IMR-90 (cell line): ENCODE measurements at regions not wholly inside any gene's neighbourhood (a gene's known extent, or its start where the extent isn't known, plus 50 kb on each side); places are given as distances from the start of the nearest gene placed in this dataset.

Experiments
- ATAC-seq: fragments of 200-7000 bp; cut with Tn5 transposase; 2 replicates; pipeline ENCODE4 v1.9.1; 2020; ENCODE audit warnings: low read depth, mild to moderate bottlenecking, moderate library complexity
- BruUV-seq: library from RNA; stranded (reverse); fragments of 400-500 nt; replicated peaks from 2 replicates; lab custom pipeline; 2021; lab: Mats Ljungman, UMichigan
- CTCF ChIA-PET: fragments of 300-600 bp; formaldehyde crosslinking; extraction: SDS; loops from one replicate; lab custom pipeline; 2021; ENCODE audit warnings: antibody characterized with exemption; lab: Yijun Ruan, JAX
- POLR2A ChIA-PET: fragments of 300-600 bp; sonication (Branson Sonifier 250); formaldehyde crosslinking; loops from one replicate; lab custom pipeline; 2022; ENCODE audit warnings: antibody characterized with exemption; ENCODE audit not compliant: unreplicated experiment; lab: Charles Lee
- DNase-seq: peaks from one replicate; pipeline ENCODE4 v3.0.0; 2013
- H2AFZ ChIP-seq: replicated peaks from 2 replicates; pipeline ENCODE3; 2013; ENCODE audit warnings: low read length, mild to moderate bottlenecking; ENCODE audit not compliant: poor library complexity
- H2AK5ac ChIP-seq: 2 replicates; pipeline ENCODE4 v1.6.1; 2013; ENCODE audit warnings: low read depth, low read length, inconsistent platforms
- H2AK9ac ChIP-seq: replicated peaks from 2 replicates; pipeline ENCODE3; 2013; ENCODE audit warnings: mild to moderate bottlenecking, low read depth, low read length, moderate library complexity; ENCODE audit not compliant: poor library complexity
- H2BK120ac ChIP-seq: 2 replicates; pipeline ENCODE4 v1.6.1; 2013; ENCODE audit warnings: low read depth, low read length, inconsistent platforms
- H2BK15ac ChIP-seq: 3 replicates; pipeline ENCODE4 v1.6.1; 2013; ENCODE audit warnings: low read depth, low read length, inconsistent platforms
- H2BK20ac ChIP-seq: 2 replicates; pipeline ENCODE4 v1.6.1; 2013; ENCODE audit warnings: low read depth, mild to moderate bottlenecking, inconsistent platforms, low read length, moderate library complexity
- H2BK5ac ChIP-seq: 2 replicates; pipeline ENCODE4 v1.6.1; 2013; ENCODE audit warnings: mild to moderate bottlenecking, low read depth, low read length, inconsistent platforms; ENCODE audit not compliant: poor library complexity, severe bottlenecking
- H3K14ac ChIP-seq: replicated peaks from 2 replicates; pipeline ENCODE4 v1.6.1; 2013; ENCODE audit warnings: low read depth, low read length, inconsistent platforms
- H3K18ac ChIP-seq: 2 replicates; pipeline ENCODE4 v1.6.1; 2013; ENCODE audit warnings: low read depth, low read length, control low read depth
- H3K23ac ChIP-seq: 2 replicates; pipeline ENCODE4 v1.6.1; 2013; ENCODE audit warnings: low read depth, low read length, inconsistent platforms
- H3K27ac ChIP-seq: 2 replicates; pipeline ENCODE4 v1.5.1; 2013; ENCODE audit warnings: mild to moderate bottlenecking, control low read depth, low read length; ENCODE audit not compliant: insufficient read depth
- H3K27me3 ChIP-seq: 2 replicates; pipeline ENCODE4 v1.6.1; 2013; ENCODE audit warnings: low read length; ENCODE audit not compliant: control insufficient read depth, insufficient read depth
- H3K36me3 ChIP-seq: 2 replicates; pipeline ENCODE4 v1.6.1; 2013; ENCODE audit warnings: low read length, mixed read lengths; ENCODE audit not compliant: control insufficient read depth, insufficient read depth
- H3K4ac ChIP-seq: 2 replicates; pipeline ENCODE4 v1.6.1; 2013; ENCODE audit warnings: low read depth, low read length, inconsistent platforms
- H3K4me1 ChIP-seq: 2 replicates; pipeline ENCODE4 v1.6.1; 2013; ENCODE audit warnings: low read length, mixed read lengths; ENCODE audit not compliant: control insufficient read depth, insufficient read depth
- H3K4me2 ChIP-seq: 2 replicates; pipeline ENCODE4 v1.6.1; 2013; ENCODE audit warnings: low read depth, mild to moderate bottlenecking, control low read depth, low read length, moderate library complexity
- H3K4me3 ChIP-seq: 2 replicates; pipeline ENCODE4 v1.5.1; 2013; ENCODE audit warnings: low read depth, mild to moderate bottlenecking, control low read depth, low read length, moderate library complexity; ENCODE audit not compliant: insufficient read depth
- H3K56ac ChIP-seq: 2 replicates; pipeline ENCODE4 v1.6.1; 2013; ENCODE audit warnings: low read length, inconsistent platforms; ENCODE audit not compliant: insufficient read depth; ENCODE audit errors: extremely low read depth
- H3K79me1 ChIP-seq, 2 experiments: 2 replicates each; pipeline ENCODE4 v1.6.1; 2013; ENCODE audit warnings: low read length in 2 of 2, inconsistent platforms in 1 of 2, low read depth in 1 of 2
- H3K9ac ChIP-seq: 2 replicates; pipeline ENCODE4 v1.6.1; 2013; ENCODE audit warnings: low read depth, low read length, control low read depth
- H3K9me1 ChIP-seq: 2 replicates; pipeline ENCODE4 v1.6.1; 2013; ENCODE audit warnings: low read length, inconsistent platforms; ENCODE audit not compliant: insufficient read depth
- H3K9me3 ChIP-seq: 2 replicates; pipeline ENCODE4 v1.6.1; 2013; ENCODE audit warnings: low read length; ENCODE audit not compliant: control insufficient read depth, insufficient read depth
- H4K20me1 ChIP-seq: 2 replicates; pipeline ENCODE4 v1.6.1; 2013; ENCODE audit warnings: low read length, inconsistent platforms; ENCODE audit not compliant: insufficient read depth
- H4K5ac ChIP-seq: 2 replicates; pipeline ENCODE4 v1.6.1; 2013; ENCODE audit warnings: mild to moderate bottlenecking, low read depth, low read length, control low read depth
- H4K8ac ChIP-seq, 2 experiments: 2 replicates each; pipeline ENCODE4 v1.6.1; 2013; ENCODE audit warnings: low read depth in 2 of 2, low read length in 2 of 2, control low read depth in 1 of 2, inconsistent platforms in 1 of 2
- H4K91ac ChIP-seq: 2 replicates; pipeline ENCODE4 v1.6.1; 2013; ENCODE audit warnings: low read depth, low read length, inconsistent platforms; ENCODE audit not compliant: insufficient read depth
- CHD1 ChIP-seq: IDR thresholded peaks from 2 replicates; pipeline ENCODE4 v1.6.1; 2012; ENCODE audit warnings: low read depth, low read length, improper control_type of control experiment
- MAZ ChIP-seq: IDR thresholded peaks from 2 replicates; pipeline ENCODE4 v1.6.1; 2012; ENCODE audit warnings: low read depth, mild to moderate bottlenecking, low read length, improper control_type of control experiment, moderate library complexity, borderline replicate concordance
- POLR2A ChIP-seq: IDR thresholded peaks from 2 replicates; pipeline ENCODE4 v1.6.1; 2012; ENCODE audit warnings: mild to moderate bottlenecking, low read depth, low read length
- WGBS, 2 experiments: methylation state at CpG; one replicate each; pipeline versions ENCODE4 v1.1.5 to v1.1.7; 2013; ENCODE audit warnings: missing lambda C conversion rate in 2 of 2; ENCODE audit not compliant: insufficient read length in 1 of 2; ENCODE audit errors: extremely low coverage in 2 of 2; 5-methylcytosine and 5-hydroxymethylcytosine counted together
- dilution Hi-C: fragments of 300-500 bp; cut with HindIII; formaldehyde crosslinking; loops from one replicate; pipeline ENCODE4 v1.14.3; 2018; ENCODE audit warnings: low sequenced_read_pairs; ENCODE audit not compliant: unreplicated experiment
- in situ Hi-C: fragments of 300-500 bp; cut with MboI; formaldehyde crosslinking; loops from 3 replicates; pipeline ENCODE4 v1.14.3; 2019; ENCODE audit warnings: low sequenced_read_pairs, inconsistent platforms, mixed read lengths
- intact Hi-C: fragments of 100-400 bp; cut with micrococcal nuclease; formaldehyde crosslinking; loops from 2 replicates; pipeline ENCODE4 v1.10.0; 2022

- TF ChIP-seq MAZ (no peak), POLR2A (no peak), CHD1 (no peak)
- Histone ChIP-seq H3K9me3 (no peaks in the 10 kb centered on the region), H3K4me2 (no peak overlapping the region), H3K56ac (no peak overlapping the region), H4K91ac (no peak overlapping the region), H4K20me1 (no peaks in the 10 kb centered on the region), H3K4ac (no peak overlapping the region), H2AFZ (no peak overlapping the region), H3K9me1 (no peaks in the 10 kb centered on the region), H2BK120ac (no peak overlapping the region), H3K79me1 (no peaks in the 10 kb centered on the region), H3K27ac (no peak overlapping the region), H3K4me1 (no peaks in the 10 kb centered on the region), H2AK5ac (no peak overlapping the region), H2BK15ac (no peak overlapping the region), H3K36me3 (no peaks in the 10 kb centered on the region), H3K27me3 (no peaks in the 10 kb centered on the region), H3K18ac (no peak overlapping the region), H4K5ac (no peak overlapping the region), H2AK9ac (no peak overlapping the region), H4K8ac (no peak overlapping the region), H3K9ac (no peak overlapping the region), H3K14ac (no peak overlapping the region), H2BK5ac (no peak overlapping the region), H2BK20ac (no peak overlapping the region), H3K4me3 (no peak overlapping the region), H3K23ac (no peak overlapping the region)
- ChIA-PET POLR2A (no interaction called here), CTCF (no interaction called here)
- dilution Hi-C loops: no loop called here
- in situ Hi-C loops: no loop called here
- no peak for DNase-seq
- intact Hi-C loops: no loop called here
- no TSS peak for BruUV-seq
- ATAC-seq: no peak
- no CpG with 5 or more reads among the region's 4 CpGs for WGBS, 2 experiments
These were observed 312.0 kb upstream of the TMC3 start for GRCh38 chr15:81686021-81686420.
